Fibroblast of the aortic adventitia (primary cell): ENCODE measurements at regions not wholly inside any gene's neighbourhood (a gene's known extent, or its start where the extent isn't known, plus 50 kb on each side); places are given as distances from the start of the nearest gene placed in this dataset.
A peak's percentile ranks its signal among the peaks of the same experiment; 100 is the strongest.
"Not testable (repeated sequence)": the region's sequence is repeated elsewhere in the genome, so short reads cannot be mapped to it uniquely, and the experiment has no call there.

Experiments used
- DNase-seq: peaks from one replicate; pipeline ENCODE4 v3.0.0-alpha.2; 2010; ENCODE audit warnings: low read depth
- H3K4me3 ChIP-seq: 2 replicates; pipeline ENCODE4 v1.5.1; 2011; ENCODE audit warnings: low read depth, mild to moderate bottlenecking, control low read depth, low read length, moderate library complexity
- TF ChIP-seq, protein P1 (sequence below): IDR thresholded peaks from 2 replicates; pipeline ENCODE4 v1.5.1; 2011; ENCODE audit warnings: mild to moderate bottlenecking, low read length, control low read depth, inconsistent platforms; ENCODE audit not compliant: insufficient read depth

DNA sequence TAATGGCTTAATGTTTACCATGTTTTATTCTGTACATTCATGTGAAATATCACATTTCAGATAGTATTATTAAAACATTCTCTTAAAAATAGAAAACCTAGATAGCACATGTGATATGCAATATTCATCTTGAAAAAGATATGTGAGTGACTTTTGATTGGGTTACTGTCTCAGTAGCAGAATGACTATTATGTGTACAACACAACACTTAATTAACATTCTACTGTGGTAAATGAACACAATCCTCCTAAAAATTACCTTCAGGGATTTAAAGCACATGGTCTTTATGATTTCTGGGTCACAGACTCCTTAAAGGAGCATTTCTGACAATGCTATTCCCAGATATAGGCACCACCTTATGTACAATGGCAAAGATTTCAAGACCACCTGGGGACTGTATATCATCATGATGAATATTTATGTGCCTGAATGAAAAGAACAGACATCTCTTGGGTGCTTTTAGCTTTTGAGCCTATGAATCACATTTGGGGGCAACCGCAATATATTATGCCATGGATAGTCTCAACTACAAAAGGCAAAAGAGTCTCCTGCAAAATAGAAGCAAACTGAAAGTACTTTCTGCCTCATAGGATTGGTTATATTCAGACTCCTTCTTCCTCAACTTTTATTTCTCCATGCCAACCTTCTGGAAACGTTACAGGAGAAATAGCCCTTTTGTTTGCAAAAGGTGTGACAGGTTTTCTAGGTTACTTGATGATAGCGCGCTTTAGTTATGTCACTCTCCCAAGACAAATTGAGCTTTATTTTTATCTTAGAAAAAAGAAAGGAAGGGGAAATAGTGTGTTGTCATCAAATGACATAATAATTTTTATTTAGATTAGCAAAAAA is 259.0 kb downstream of the CALCRL start:
- H3K4me3 ChIP-seq: no peak overlapping the region
- TF ChIP-seq, protein P1, sequence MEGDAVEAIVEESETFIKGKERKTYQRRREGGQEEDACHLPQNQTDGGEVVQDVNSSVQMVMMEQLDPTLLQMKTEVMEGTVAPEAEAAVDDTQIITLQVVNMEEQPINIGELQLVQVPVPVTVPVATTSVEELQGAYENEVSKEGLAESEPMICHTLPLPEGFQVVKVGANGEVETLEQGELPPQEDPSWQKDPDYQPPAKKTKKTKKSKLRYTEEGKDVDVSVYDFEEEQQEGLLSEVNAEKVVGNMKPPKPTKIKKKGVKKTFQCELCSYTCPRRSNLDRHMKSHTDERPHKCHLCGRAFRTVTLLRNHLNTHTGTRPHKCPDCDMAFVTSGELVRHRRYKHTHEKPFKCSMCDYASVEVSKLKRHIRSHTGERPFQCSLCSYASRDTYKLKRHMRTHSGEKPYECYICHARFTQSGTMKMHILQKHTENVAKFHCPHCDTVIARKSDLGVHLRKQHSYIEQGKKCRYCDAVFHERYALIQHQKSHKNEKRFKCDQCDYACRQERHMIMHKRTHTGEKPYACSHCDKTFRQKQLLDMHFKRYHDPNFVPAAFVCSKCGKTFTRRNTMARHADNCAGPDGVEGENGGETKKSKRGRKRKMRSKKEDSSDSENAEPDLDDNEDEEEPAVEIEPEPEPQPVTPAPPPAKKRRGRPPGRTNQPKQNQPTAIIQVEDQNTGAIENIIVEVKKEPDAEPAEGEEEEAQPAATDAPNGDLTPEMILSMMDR: no peak
- DNase-seq: no peak

DNA sequence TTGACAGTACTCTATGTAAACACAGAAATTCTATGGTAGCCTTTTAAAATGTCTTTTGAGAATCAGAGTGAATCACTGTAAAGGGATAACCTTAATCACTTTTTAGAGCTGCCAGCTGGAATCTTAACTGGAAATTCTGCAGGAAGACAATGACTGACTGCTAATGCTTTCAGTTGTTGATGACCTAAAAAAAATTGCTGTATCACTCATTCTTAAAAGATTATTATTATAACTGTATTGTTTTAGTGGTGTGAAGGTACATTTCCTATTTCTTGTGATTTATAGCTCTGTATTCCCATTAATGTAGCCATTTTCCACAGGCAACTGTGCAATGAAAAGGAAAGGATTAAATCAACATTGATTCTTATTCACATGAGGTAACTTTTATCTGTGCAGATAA is 260.5 kb downstream of the CALCRL start:
- H3K4me3 ChIP-seq: no peak overlapping the region
- TF ChIP-seq, protein P1: no peak
- no peak for DNase-seq

DNA sequence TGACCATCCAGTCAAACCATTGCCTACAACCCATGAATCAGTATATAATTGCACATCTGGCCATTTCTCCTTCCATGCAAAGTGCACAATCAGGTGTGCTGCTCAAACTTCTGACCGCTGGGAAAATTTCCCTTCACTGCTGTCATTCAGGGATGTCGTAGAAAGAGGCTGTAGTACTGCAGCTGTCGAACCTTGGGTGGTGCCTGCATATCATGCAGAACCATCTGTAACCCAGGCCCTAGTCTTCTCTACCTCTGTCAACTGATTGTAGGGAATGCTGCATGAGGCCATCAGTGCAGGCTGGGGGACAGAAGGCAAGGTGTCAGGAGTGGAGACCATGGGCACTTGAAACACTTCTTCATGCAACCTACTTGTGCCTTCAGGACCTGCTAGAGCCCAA is 267.5 kb downstream of the CALCRL start:
- TF ChIP-seq, protein P1: no peak
- no peak for DNase-seq
- no peak overlapping the region for H3K4me3 ChIP-seq

DNA sequence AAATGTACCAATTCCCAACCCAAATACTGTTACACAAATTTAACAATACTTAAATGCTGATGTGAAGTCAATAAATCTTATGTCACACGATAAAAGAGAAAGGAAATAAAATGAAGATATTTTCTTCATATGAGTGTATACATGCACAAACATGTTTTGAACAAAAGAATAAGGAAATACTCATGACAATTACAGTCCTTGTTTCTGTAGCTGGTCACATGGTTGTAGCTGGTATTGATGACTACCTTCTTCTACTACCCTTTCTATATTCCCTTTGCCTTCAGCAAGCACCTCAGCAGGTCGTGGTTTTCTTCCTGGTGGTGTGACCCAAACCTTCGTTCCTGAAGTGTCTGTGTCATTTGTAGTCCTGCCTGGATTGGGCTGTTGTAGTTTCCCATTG is 269.2 kb downstream of the CALCRL start:
- H3K4me3 ChIP-seq, DNase-seq: not testable (repeated sequence)

DNA sequence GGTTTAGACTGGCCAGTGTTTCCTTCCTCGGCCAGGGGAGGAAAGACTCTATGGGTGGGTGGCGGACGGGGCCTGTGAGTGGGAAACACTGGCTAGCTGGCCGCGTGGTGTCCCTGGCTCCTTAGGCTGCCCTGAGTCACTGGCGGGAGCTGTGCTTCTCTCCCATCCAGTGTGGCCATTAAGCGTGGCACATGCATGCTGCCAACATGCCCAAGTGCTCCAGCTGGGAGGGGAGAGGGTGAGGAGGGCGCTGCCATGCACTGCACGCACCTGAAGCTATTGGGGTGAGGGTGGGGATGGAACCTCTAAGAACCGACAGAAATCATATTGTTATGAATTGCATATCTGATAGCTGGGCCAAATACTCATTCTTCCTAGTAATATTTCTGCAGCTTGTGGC is 270.8 kb downstream of the CALCRL start:
- no peak overlapping the region for H3K4me3 ChIP-seq
- TF ChIP-seq, protein P1: no peak
- no peak for DNase-seq

DNA sequence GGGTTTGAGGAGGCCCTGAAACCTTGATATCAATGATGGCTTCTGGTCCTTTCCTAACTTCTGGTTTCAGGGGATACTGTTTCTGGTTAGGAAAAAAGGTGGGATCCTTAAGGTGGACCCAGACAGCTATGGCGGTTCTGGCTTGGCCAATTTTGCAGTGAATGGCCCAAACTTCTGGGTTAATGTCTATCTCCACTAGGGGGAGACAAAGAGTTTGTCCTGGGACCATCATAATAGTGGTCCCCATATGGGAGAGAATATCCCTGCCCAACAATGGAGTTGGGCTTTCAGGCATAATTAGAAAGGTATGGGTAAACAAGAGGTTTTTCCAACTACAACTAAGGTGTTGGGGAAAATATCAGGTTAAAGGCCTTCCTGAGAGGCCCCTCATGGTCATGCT is 273.5 kb downstream of the CALCRL start:
- no peak for DNase-seq
- H3K4me3 ChIP-seq: no peak overlapping the region
- TF ChIP-seq, protein P1: peak; percentile 48

DNA sequence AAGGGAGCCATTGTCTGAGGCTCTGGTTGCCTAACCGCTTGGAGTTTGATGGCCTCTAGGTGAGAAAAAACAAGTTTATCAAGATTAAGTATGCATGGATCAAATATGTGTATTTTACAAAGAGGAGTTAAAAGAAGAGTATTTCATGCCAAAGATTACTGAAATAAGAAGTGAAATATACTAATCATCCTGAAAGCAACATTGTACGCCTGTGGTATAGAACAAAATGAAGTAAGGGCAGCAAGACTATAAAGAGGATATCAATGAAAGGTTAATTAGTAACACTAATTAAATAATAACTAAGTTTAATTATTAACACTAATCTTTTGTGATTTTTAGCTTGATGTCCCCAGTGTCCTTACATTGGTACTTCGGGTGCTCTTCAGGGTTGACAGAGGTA is 276.7 kb downstream of the CALCRL start:
- no peak for DNase-seq
- TF ChIP-seq, protein P1: no peak
- no peak overlapping the region for H3K4me3 ChIP-seq
